GM13976 (cell line): ENCODE measurements at regions not wholly inside any gene's neighbourhood (a gene's known extent, or its start where the extent isn't known, plus 50 kb on each side); places are given as distances from the start of the nearest gene placed in this dataset.

ENCODE experiments used
- DNase-seq: peaks from one replicate; pipeline ENCODE4 v3.0.0; 2012; ENCODE audit warnings: low spot score
- CTCF ChIP-seq: IDR thresholded peaks from 2 replicates; pipeline ENCODE4 v1.5.1; 2012; ENCODE audit warnings: borderline replicate concordance, mild to moderate bottlenecking; ENCODE audit not compliant: insufficient read depth; ENCODE audit errors: extremely low read depth, missing control alignments, control extremely low read depth
- in situ Hi-C: fragments of 300-500 bp; cut with MboI; formaldehyde crosslinking; loops from one replicate; pipeline ENCODE4 v1.12.0; 2022; ENCODE audit warnings: low sequenced_read_pairs, mixed read lengths, inconsistent platforms; ENCODE audit not compliant: unreplicated experiment

- in situ Hi-C loops: no loop called here
- no peak for DNase-seq
- TF ChIP-seq CTCF: no peak
Observed at GRCh38 chr10:107741971-107742370, 577.5 kb upstream of the SORCS1 start.

- DNase-seq: no peak
- in situ Hi-C loops: no loop called here
- TF ChIP-seq CTCF: no peak
Observed at GRCh38 chr10:107740962-107741690, 576.6 kb upstream of the SORCS1 start.

- DNase-seq: no peak
- in situ Hi-C loops: no loop called here
- no peak for TF ChIP-seq CTCF
Observed at GRCh38 chr10:107739951-107740350, 575.4 kb upstream of the SORCS1 start.

GRCh38 chr10:107733328-107734130, 569.0 kb upstream of the SORCS1 start:
- DNase-seq: no peak
- TF ChIP-seq CTCF: no peak
- in situ Hi-C loops: no loop called here

GRCh38 chr10:107732045-107732444, 567.5 kb upstream of the SORCS1 start:
- TF ChIP-seq CTCF: no peak
- no peak for DNase-seq
- in situ Hi-C loops: no loop called here

- no peak for DNase-seq
- in situ Hi-C loops: no loop called here
- no peak for TF ChIP-seq CTCF
Observed at GRCh38 chr10:107728807-107729206, 564.3 kb upstream of the SORCS1 start.
